HFFc6 (cell line): ENCODE measurements at regions not wholly inside any gene's neighbourhood (a gene's known extent, or its start where the extent isn't known, plus 50 kb on each side); places are given as distances from the start of the nearest gene placed in this dataset.

Experiments used
- DNase-seq: peaks from one replicate; pipeline ENCODE4 v3.0.0-alpha.2; 2018
- H3K27ac Mint-ChIP-seq: 2 replicates; pipeline ENCODE4 v1.8.0; 2020; ENCODE audit warnings: mild to moderate bottlenecking, mixed read lengths
- H3K27me3 Mint-ChIP-seq: 2 replicates; pipeline ENCODE4 v1.8.0; 2021; ENCODE audit warnings: mild to moderate bottlenecking, moderate library complexity, mixed read lengths; ENCODE audit not compliant: insufficient read depth
- H3K36me3 Mint-ChIP-seq: 2 replicates; pipeline ENCODE4 v1.8.0; 2021; ENCODE audit warnings: low read depth, mixed read lengths
- H3K4me1 Mint-ChIP-seq: 2 replicates; pipeline ENCODE4 v1.8.0; 2020; ENCODE audit warnings: low read depth, mixed read lengths
- H3K4me3 Mint-ChIP-seq: 2 replicates; pipeline ENCODE4 v1.8.0; 2020; ENCODE audit warnings: mild to moderate bottlenecking, moderate library complexity, mixed read lengths
- H3K9me3 Mint-ChIP-seq: 2 replicates; pipeline ENCODE4 v1.8.0; 2020; ENCODE audit warnings: mild to moderate bottlenecking, mixed read lengths
- TF ChIP-seq, protein P1 (sequence below): fragments of 200-600 bp; sonication (generic); IDR thresholded peaks from 2 replicates; pipeline ENCODE4 v1.5.0; 2021; ENCODE audit warnings: antibody characterized with exemption, mild to moderate bottlenecking

DNA sequence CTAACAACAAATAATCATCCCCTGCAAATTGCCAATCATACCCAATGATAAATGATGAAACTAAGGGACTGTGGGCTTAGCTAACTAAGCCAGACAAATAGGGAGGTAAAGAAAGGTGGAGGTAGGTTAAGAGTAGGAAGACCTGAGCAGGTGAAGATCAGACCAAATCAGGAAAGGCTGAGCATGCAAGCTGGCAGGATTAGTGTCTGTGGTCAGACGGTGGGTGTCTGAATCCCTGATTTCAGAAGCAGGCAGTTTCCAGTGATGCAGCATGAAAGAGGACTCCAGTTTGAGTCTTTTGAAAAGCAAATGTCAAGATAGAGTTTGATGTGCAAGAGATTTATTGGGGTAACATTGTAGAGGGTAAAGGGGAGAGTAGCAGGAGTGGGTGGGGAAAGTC is 181.4 kb upstream of the MYLIP start:
- TF ChIP-seq, protein P1, sequence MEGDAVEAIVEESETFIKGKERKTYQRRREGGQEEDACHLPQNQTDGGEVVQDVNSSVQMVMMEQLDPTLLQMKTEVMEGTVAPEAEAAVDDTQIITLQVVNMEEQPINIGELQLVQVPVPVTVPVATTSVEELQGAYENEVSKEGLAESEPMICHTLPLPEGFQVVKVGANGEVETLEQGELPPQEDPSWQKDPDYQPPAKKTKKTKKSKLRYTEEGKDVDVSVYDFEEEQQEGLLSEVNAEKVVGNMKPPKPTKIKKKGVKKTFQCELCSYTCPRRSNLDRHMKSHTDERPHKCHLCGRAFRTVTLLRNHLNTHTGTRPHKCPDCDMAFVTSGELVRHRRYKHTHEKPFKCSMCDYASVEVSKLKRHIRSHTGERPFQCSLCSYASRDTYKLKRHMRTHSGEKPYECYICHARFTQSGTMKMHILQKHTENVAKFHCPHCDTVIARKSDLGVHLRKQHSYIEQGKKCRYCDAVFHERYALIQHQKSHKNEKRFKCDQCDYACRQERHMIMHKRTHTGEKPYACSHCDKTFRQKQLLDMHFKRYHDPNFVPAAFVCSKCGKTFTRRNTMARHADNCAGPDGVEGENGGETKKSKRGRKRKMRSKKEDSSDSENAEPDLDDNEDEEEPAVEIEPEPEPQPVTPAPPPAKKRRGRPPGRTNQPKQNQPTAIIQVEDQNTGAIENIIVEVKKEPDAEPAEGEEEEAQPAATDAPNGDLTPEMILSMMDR: no peak
- Mint-ChIP-seq H3K27ac (no peak overlapping the region), H3K4me1 (no peaks in the 10 kb centered on the region), H3K27me3 (no peaks in the 10 kb centered on the region), H3K4me3 (no peak overlapping the region), H3K9me3 (no peaks in the 10 kb centered on the region; the same call in 1 of the 2 replicates), H3K36me3 (no peaks in the 10 kb centered on the region; the same call in 1 of the 2 replicates)
- no peak for DNase-seq

DNA sequence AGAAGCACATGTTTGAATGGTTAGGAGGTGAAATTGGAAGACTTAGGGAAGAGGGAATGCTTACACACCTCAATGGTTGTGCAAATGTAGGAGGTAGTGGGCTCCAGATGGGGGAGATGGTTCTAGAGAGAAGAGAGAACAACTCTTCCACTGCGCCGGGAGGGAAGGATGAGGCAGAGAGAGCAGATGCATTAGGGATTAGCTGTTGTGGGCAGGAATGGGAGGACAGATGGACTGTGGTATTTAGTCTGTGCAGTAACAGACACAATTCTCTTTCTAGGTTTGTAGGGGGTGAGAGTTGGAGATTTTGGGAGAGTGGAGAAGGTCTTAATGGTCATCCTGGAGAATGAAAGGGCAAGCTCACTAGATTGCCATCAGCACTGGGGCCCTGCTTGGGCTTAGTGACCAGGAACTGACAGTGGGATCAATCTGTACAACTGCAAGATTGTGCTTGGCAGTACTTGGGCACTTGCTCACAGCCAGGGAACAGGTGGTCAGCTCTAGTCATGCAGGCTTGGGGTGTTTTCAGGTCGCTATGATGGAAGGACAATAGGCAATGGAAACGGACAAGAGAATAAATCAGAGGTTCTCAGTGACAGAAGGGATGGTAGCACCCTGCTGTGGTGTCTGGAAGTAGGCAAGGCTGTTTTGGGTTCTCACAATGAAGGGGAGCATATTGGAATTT is 182.0 kb upstream of the MYLIP start:
- Mint-ChIP-seq H3K4me3 (no peak overlapping the region), H3K4me1 (no peaks in the 10 kb centered on the region), H3K27ac (no peak overlapping the region), H3K27me3 (no peaks in the 10 kb centered on the region; the same call in 1 of the 2 replicates), H3K9me3 (peaks cover 6% of the 10 kb centered on the region; the same call in 1 of the 2 replicates), H3K36me3 (no peaks in the 10 kb centered on the region; the same call in 1 of the 2 replicates)
- TF ChIP-seq, protein P1: no peak
- DNase-seq: no peak

DNA sequence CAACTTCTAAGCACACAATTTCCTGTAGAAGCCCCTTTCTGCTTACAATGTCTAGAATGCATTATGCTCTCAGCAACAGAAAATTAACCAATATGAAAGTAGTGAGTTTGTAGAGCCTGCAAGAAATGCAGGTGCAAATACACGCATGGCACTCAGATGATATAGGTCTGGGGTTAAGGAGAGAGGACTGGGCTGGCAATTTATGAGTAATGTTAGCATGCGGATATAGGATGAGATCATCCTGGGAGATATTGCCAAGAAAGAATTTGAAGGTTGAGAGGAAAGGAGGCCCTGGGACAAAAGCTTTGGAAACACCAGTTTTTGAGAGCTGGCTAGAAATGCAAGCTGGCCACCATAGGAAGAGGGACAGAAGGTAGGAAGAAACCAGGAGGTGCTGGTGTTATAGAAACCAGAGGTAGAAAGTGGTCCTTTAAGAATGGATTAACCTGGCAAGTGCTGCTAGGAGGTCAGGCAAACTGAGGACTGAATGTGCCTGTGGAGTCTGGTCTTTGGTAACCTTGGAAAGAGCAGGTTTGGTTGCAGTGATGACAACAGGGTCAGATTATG is 183.2 kb upstream of the MYLIP start:
- no peaks in the 10 kb centered on the region; the same call in 1 of the 2 replicates for H3K27me3 Mint-ChIP-seq
- no peak overlapping the region for H3K27ac Mint-ChIP-seq
- no peak overlapping the region for H3K4me3 Mint-ChIP-seq
- TF ChIP-seq, protein P1: no peak
- H3K4me1 Mint-ChIP-seq: no peaks in the 10 kb centered on the region
- H3K9me3 Mint-ChIP-seq: peaks cover 10% of the 10 kb centered on the region
- no peak for DNase-seq
- H3K36me3 Mint-ChIP-seq: no peaks in the 10 kb centered on the region; the same call in 1 of the 2 replicates

DNA sequence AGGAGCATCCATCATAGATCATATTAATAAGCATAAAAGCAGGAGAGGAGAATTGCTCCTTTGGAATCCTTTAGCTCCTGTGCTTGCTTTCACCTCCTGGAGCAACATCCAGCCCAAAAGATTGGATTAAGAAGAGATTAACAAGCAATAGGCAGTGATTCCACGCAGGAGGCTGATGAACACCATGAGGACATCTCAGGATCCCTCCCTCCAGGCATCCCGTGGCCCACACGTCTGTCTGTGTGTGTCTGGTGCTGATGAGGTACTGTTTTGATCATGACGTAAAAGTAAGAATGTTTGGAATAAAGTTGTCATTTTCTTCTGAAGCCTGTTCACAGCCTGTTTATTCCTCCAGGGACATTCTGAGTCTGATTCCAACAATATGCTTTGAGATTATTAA is 185.5 kb upstream of the MYLIP start:
- H3K4me3 Mint-ChIP-seq: no peak overlapping the region
- DNase-seq: no peak
- TF ChIP-seq, protein P1: no peak
- no peaks in the 10 kb centered on the region for H3K36me3 Mint-ChIP-seq
- H3K9me3 Mint-ChIP-seq: peaks cover 18% of the 10 kb centered on the region
- H3K27ac Mint-ChIP-seq: no peak overlapping the region
- H3K27me3 Mint-ChIP-seq: no peaks in the 10 kb centered on the region; the same call in 1 of the 2 replicates
- no peaks in the 10 kb centered on the region for H3K4me1 Mint-ChIP-seq

DNA sequence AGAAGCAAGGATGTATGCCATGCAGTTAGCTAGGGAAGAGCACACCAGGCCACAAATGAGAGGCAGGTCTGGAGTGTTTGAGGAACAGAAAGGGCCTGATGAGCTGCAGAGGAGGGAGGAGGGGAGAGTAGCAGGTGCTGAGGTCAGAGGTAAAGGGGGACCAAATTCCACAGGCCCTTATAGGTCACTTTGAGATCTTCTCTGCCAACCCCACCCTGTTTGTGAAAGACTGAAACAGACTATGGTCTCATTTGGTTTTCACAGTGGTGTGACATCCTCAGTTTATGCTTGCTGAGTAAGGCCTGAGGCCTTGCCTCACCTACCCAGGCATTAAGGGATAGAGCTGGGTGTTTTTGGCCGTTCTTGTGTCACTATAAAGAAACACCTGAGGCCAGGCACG is 187.7 kb upstream of the MYLIP start:
- H3K4me1 Mint-ChIP-seq: no peaks in the 10 kb centered on the region
- DNase-seq: no peak
- no peak overlapping the region for H3K27ac Mint-ChIP-seq
- TF ChIP-seq, protein P1: no peak
- H3K27me3 Mint-ChIP-seq: no peaks in the 10 kb centered on the region; the same call in 1 of the 2 replicates
- no peaks in the 10 kb centered on the region for H3K36me3 Mint-ChIP-seq
- H3K9me3 Mint-ChIP-seq: peaks cover 30% of the 10 kb centered on the region
- H3K4me3 Mint-ChIP-seq: no peak overlapping the region
